ENCODE measurements at regions not wholly inside any gene's neighbourhood (a gene's known extent, or its start where the extent isn't known, plus 50 kb on each side); places are given as distances from the start of the nearest gene placed in this dataset.
"Not testable (repeated sequence)": the region's sequence is repeated elsewhere in the genome, so short reads cannot be mapped to it uniquely, and the experiment has no call there.

DNA sequence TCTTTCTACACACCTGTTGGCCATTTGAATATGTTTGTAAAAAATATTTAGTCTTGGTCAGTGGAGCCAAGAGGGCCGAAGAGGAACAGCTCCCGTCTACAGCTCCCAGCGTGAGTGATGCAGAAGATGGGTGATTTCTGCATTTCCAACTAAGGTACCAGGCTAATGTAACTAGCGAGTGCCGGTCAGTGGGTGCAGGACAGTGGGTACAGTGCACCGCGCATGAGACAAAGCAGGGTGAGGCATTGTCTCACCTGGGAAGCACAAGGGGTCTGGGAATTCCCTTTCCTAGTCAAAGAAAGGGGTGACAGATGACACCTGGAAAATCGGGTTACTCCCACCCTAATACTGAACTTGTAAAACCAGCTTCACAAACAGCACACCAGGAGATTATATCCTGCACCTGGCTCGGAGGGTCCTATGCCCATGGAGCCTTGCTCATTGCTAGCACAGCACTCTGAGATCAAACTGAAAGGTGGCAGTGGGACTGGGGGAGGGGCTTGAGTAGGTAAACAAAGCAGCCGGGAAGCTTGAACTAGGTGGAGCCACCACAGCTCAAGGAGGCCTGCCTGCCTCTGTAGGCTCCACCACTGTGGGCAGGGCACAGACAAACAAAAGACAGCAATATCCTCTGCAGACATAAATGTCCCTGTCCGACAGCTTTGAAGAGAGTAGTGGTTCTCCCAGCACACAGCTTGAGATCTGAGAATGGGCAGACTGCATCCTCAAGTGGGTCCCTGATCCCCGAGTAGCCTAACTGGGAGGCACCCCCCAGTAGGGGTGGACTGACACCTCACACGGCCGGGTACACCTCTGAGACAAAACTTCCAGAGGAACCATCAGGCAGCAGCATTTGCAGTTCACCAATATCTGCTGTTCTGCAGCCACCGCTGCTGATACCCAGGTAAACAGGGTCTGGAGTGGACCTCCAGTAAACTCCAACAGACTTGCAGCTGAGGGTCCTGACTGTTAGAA is 4239.5 kb upstream of the OR11H1 start:
- TF ChIP-seq, protein P1, sequence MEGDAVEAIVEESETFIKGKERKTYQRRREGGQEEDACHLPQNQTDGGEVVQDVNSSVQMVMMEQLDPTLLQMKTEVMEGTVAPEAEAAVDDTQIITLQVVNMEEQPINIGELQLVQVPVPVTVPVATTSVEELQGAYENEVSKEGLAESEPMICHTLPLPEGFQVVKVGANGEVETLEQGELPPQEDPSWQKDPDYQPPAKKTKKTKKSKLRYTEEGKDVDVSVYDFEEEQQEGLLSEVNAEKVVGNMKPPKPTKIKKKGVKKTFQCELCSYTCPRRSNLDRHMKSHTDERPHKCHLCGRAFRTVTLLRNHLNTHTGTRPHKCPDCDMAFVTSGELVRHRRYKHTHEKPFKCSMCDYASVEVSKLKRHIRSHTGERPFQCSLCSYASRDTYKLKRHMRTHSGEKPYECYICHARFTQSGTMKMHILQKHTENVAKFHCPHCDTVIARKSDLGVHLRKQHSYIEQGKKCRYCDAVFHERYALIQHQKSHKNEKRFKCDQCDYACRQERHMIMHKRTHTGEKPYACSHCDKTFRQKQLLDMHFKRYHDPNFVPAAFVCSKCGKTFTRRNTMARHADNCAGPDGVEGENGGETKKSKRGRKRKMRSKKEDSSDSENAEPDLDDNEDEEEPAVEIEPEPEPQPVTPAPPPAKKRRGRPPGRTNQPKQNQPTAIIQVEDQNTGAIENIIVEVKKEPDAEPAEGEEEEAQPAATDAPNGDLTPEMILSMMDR (IDR thresholded peaks at IDR 0.05; ENCODE audit: low read length): not testable (repeated sequence)
- not testable (repeated sequence) for TF ChIP-seq EZH2 (optimal IDR thresholded peaks at IDR 0.05; ENCODE audit: low read depth, low read length); EZH2phosphoT487 (IDR thresholded peaks at IDR 0.05; ENCODE audit: low read length)

All from MM.1S (cell line).